Inflammatory macrophage treated with lipopolysaccharide for 4 hours (primary cell): ENCODE measurements at regions not wholly inside any gene's neighbourhood (a gene's known extent, or its start where the extent isn't known, plus 50 kb on each side); places are given as distances from the start of the nearest gene placed in this dataset.

Experiments used
- DNase-seq: peaks from one replicate; pipeline ENCODE4 v3.0.0-alpha.2; 2020

- DNase-seq = no peak
These were observed 92.7 kb upstream of the PGRMC2 start for GRCh38 chr4:128380306-128380705.

GRCh38 chr4:128379860-128380259 lies 92.2 kb upstream of the PGRMC2 start:
- no peak for DNase-seq

GRCh38 chr4:128378668-128379067 lies 91.1 kb upstream of the PGRMC2 start:
- DNase-seq = no peak

GRCh38 chr4:128376958-128377357 lies 89.3 kb upstream of the PGRMC2 start:
- no peak for DNase-seq

GRCh38 chr4:128376303-128376702 lies 88.7 kb upstream of the PGRMC2 start:
- no peak for DNase-seq

GRCh38 chr4:128373628-128374027 lies 86.0 kb upstream of the PGRMC2 start:
- no peak for DNase-seq

GRCh38 chr4:128371876-128372275 lies 84.3 kb upstream of the PGRMC2 start:
- no peak for DNase-seq

GRCh38 chr4:128371001-128371777 lies 83.6 kb upstream of the PGRMC2 start:
- no peak for DNase-seq

- no peak for DNase-seq
These were observed 78.6 kb upstream of the PGRMC2 start for GRCh38 chr4:128366212-128366611.

- no peak for DNase-seq
These were observed 77.0 kb upstream of the PGRMC2 start for GRCh38 chr4:128364565-128364964.

- DNase-seq = no peak
These were observed 76.4 kb upstream of the PGRMC2 start for GRCh38 chr4:128363966-128364365.

GRCh38 chr4:128362760-128363159 lies 75.1 kb upstream of the PGRMC2 start:
- DNase-seq = no peak

GRCh38 chr4:128359422-128359821 lies 71.8 kb upstream of the PGRMC2 start:
- no peak for DNase-seq

- DNase-seq = no peak
These were observed 71.3 kb upstream of the PGRMC2 start for GRCh38 chr4:128358913-128359279.

- no peak for DNase-seq
These were observed 70.8 kb upstream of the PGRMC2 start for GRCh38 chr4:128358231-128358912.

- no peak for DNase-seq
These were observed 69.7 kb upstream of the PGRMC2 start for GRCh38 chr4:128357286-128357685.

- no peak for DNase-seq
These were observed 67.7 kb upstream of the PGRMC2 start for GRCh38 chr4:128355305-128355704.

- peak; percentile 22 for DNase-seq
These were observed 66.7 kb upstream of the PGRMC2 start for GRCh38 chr4:128354205-128354821.

GRCh38 chr4:128353791-128354190 lies 66.2 kb upstream of the PGRMC2 start:
- no peak for DNase-seq

GRCh38 chr4:128351502-128351901 lies 63.9 kb upstream of the PGRMC2 start:
- DNase-seq = no peak

- no peak for DNase-seq
These were observed 62.9 kb upstream of the PGRMC2 start for GRCh38 chr4:128350449-128351045.

GRCh38 chr4:128349921-128350320 lies 62.3 kb upstream of the PGRMC2 start:
- DNase-seq = no peak

- no peak for DNase-seq
These were observed 60.5 kb upstream of the PGRMC2 start for GRCh38 chr4:128347930-128348660.
